H4 (cell line): ENCODE measurements at regions not wholly inside any gene's neighbourhood (a gene's known extent, or its start where the extent isn't known, plus 50 kb on each side); places are given as distances from the start of the nearest gene placed in this dataset.
"Not testable (repeated sequence)": the region's sequence is repeated elsewhere in the genome, so short reads cannot be mapped to it uniquely, and the experiment has no call there.

Source experiments
- DNase-seq: peaks from one replicate; pipeline ENCODE4 v3.0.0-alpha.2; 2015; ENCODE audit warnings: low spot score

DNA sequence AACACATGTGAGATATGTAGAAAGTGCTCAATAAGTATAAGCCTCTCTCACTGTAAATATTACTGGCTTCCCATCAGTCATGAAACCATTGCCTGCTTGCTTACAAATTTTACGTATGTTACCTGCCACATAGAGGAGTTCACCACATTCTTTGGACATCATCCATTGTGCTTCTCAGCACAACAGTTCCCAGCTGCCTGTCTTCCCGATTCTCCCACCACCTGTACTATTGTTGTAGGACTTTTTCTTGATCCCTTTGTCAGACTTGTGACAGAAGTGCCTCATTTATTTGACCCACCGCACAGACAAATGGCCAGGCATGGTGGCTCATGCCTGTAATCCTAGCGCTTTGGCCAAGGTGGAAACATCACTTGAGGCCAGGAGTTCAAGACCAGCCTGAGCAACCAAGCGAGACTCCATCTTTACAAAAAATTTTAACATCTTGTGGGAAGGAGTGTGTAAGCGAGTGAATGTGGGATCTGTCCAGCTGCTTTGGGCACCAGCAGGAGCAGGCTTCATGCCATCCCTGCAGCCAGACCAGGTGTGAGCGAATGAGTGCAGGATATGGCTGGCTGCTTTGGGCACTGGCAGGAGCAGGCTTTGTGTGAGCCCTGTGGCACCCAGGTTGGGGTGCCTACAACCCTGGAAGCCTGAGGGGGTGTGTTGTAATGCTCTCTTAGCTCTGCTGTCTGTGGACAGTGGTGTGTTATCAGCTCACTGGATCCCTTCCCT, 139.9 kb upstream of the ELL2 start:
- no peak for DNase-seq

DNA sequence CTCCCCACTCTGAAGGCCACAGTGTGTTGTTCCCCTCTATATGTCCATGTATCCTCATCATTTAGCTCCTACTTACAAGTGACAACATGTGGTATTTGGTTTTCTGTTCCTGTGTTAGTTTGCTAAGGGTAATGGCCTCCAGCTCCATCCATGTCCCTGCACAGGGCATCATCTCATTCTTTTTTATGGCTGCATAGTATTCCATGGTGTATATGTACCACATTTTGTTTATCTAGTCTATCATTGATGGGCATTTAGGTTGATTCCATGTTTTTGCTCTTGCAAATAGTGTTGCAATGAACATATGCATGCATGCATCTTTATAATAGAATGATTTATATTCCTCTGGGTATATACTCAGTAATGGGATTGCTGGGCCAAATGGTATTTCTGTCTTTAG, 135.8 kb upstream of the ELL2 start:
- not testable (repeated sequence) for DNase-seq

GRCh38 chr5:96096724-96097123, 135.1 kb upstream of the ELL2 start:
- no peak for DNase-seq

GRCh38 chr5:96094904-96095303, 133.3 kb upstream of the ELL2 start:
- DNase-seq: no peak

GRCh38 chr5:96093890-96094381, 132.3 kb upstream of the ELL2 start:
- no peak for DNase-seq

GRCh38 chr5:96093340-96093739, 131.7 kb upstream of the ELL2 start:
- no peak for DNase-seq

DNA sequence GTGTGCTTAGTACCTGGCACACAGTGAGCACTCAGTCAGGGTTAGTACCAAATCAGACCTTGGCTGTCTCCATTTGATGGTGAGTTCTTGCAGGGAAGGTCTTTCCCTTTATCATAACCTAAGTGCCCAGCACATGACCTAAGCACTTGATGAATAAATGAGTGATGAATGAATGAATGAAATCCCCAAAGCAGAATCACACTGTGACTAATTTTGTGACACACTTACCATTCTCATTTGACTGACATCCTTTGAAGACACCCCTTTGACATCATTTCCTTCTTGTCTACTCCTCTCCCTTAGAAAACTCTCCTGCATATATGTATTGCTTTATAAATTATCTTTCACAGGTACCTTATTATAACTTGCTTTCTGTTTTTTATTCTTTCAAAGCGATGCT, 130.2 kb upstream of the ELL2 start:
- no peak for DNase-seq

GRCh38 chr5:96090215-96090614, 128.6 kb upstream of the ELL2 start:
- DNase-seq: peak; percentile 35

DNA sequence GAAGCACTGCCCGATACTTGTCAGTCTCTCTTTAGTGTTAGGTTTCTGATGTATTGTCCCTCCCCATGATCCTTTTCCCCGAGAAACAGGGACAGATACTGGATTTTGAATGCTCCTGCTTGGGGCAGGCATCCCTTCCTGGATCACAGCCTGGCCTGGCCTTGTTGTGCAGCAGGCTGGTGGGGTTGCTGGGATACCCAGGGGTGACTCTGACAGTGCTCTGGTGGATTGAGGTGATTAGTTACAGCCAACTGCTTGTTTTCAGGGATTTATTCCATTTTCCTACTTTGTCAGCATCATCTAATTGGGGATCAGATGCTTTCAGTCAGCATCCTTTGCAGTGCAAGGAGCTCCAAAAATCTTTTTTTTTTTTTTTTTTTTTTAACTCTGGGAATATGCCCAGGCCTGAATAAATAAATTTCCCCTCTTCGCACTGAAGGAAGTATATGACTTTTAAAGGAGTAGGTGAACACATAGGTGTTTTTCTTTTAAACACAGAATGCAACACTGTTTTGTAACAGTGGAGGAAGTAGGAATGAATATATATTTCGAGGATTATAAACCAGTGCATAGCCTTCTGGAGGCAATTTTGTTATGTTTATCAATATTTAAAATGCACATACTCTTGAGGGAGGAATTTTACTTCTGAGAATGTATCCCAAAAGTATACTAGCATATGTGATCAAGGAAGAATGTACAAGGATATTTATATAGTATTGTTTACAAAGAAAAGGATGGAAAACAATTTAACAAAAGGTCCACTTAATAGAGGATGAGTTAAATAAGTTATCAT, 127.3 kb upstream of the ELL2 start:
- DNase-seq: no peak

GRCh38 chr5:96087939-96088338, 126.3 kb upstream of the ELL2 start:
- DNase-seq: no peak

DNA sequence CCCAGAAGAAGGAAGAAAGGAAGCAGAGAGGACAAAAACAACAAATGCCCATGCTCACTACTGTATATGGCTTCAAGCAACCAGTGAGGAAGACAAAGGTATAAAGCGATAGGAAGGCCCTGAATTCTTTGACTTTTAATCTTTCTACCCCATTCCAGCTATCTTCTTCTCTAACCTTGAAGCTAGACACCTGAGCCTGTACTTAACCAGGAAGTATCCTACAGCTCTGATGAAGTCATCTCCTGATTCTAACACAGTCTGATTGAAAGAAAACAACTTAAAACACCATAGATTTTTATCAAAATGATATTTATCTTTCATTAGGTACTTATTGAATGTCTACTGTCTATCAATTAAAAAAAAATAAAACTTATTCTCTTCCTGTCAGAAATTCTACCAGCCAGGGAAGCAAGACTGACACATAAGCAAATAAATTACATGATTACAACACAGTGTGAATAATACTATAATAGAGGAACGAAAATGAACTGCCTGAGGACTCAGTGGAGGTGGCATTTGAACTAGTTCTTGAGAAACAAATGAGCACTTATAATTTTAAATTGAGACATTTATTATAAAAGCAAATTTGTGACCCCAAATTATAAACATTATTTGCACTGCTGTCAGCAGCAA, 123.3 kb upstream of the ELL2 start:
- no peak for DNase-seq

DNA sequence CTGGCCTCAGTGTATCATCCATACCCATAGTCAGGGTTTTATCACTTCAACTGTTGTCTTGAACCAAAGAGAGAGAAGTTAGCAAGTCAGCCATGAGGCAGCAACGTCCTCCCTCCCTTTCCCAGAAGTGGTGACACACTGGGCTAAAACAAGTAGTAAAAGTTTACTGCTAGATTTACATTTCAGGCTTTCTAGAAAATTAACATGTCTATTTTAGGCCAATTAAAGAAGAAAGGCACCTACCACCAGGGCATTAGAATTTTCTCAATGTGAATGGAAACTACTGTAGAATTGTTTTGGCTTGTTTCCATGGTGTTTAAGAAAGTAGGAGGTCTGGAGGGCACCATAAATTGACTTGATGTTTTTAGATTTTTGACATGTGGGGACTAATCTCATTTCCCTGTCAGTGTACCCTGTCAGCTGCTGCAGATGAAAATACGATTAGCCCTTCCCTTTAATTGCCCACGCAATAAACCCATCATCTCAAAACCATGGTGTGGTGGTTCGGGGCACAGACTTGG, 121.8 kb upstream of the ELL2 start:
- no peak for DNase-seq

GRCh38 chr5:96081276-96081858, 119.7 kb upstream of the ELL2 start:
- no peak for DNase-seq

DNA sequence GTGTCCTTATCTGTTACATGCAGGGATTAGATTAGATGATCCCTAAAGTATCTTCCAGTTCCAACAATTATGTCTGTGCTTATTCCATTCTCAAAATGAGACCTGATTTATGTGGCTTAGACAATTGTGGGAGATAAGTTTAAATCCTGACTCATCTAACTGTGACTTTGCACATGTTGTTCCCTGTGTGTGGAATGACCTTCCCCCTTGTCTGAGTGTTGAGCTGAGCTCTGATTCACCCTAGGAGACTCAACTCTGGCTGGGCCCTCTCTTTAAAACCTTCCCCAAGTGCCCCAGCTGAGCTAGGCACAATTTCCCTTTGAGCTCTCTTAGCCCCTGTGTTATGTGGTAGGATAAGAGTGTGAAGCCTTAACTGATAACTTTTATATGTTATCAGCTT, 118.9 kb upstream of the ELL2 start:
- no peak for DNase-seq

- no peak for DNase-seq
Measured at GRCh38 chr5:96079962-96080361, 118.3 kb upstream of the ELL2 start.

DNA sequence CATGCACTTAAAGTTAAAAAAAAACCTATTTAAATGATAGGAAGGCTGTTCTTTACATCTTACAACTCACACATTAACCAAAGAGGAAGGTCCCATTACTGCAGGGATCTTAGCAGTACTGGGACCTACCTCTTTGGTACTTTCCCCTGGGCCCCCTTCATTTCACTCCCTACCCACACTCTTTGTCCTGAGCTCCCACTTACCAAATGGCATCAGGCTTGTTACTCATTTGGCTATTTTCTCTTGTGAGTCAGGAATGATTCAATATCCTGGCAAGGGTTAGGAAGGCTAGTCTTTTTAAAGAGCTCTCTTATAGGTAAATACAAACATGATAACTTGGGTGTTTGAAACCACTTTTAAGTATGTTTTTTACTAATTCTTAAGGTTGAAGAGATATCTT, 117.4 kb upstream of the ELL2 start:
- DNase-seq: peak; percentile 81

- DNase-seq: no peak
Measured at GRCh38 chr5:96076451-96076850, 114.8 kb upstream of the ELL2 start.

GRCh38 chr5:96075579-96076289, 114.1 kb upstream of the ELL2 start:
- no peak for DNase-seq

DNA sequence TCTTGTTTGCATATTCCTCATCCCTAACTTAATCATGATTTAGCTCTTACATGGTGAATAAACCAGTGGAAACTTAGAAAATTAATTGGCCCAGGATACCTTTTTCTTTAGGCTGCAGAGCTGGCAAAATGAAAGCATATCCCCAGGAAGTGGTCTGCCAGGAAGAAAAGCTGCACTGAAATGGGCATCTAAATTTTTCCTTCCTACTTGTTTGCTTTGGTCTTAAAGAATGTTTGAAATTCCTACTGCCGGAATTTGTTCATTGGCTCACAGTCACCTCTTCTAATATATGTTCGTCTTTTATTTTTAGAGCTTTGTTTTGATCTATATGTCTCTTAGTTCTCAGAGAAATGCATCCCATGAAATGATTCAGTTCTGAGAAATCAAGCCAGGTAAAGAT, 113.2 kb upstream of the ELL2 start:
- DNase-seq: no peak

DNA sequence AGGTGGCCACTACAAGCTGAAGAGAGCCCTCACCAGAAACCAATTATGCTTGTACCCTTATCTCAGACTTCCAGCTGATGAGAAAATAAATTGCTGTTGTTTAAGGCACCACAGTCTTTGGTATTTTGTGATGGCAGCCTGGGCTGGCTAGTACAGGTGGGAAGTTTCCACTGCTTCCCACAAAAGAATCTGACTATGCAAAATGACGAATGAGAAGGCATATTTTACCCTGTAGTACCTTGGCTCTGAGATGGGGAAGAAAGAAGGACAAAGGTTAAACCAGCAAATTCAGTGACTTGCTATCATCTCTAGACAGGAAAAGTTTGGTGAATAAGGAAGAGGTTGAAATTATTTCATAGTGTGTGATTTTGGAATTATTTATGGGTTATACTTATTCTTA, 112.8 kb upstream of the ELL2 start:
- no peak for DNase-seq

- no peak for DNase-seq
Measured at GRCh38 chr5:96072791-96073165, 111.1 kb upstream of the ELL2 start.
